Neural cell (in vitro differentiated cells): ENCODE measurements at regions not wholly inside any gene's neighbourhood (a gene's known extent, or its start where the extent isn't known, plus 50 kb on each side); places are given as distances from the start of the nearest gene placed in this dataset.

ENCODE experiments used
- H2AFZ ChIP-seq: fragments of 200-600, 300-800 bp; sonication (generic), shearing (Covaris generic); 2 replicates; pipeline ENCODE4 v1.6.0; 2014; ENCODE audit warnings: low read depth, mild to moderate bottlenecking, antibody characterized with exemption, low read length, moderate library complexity
- H3F3A ChIP-seq: fragments of 200-600 bp; shearing (Covaris generic); 2 replicates; pipeline ENCODE4 v1.6.1; 2016; ENCODE audit warnings: mild to moderate bottlenecking, moderate library complexity, mixed read lengths, antibody characterized with exemption, low read length; ENCODE audit not compliant: insufficient read depth, poor library complexity, severe bottlenecking
- H3K27ac ChIP-seq: fragments of 200-600, 300-800 bp; sonication (generic), shearing (Covaris generic); 2 replicates; pipeline ENCODE4 v1.5.1; 2014; ENCODE audit warnings: mild to moderate bottlenecking, low read length, moderate library complexity
- H3K27me3 ChIP-seq: fragments of 300-800, 200-600 bp; sonication (generic), shearing (Covaris generic); 2 replicates; pipeline ENCODE4 v1.6.0; 2014; ENCODE audit warnings: mild to moderate bottlenecking, low read depth, low read length, moderate library complexity; ENCODE audit not compliant: insufficient read depth
- H3K36me3 ChIP-seq: fragments of 300-800, 200-600 bp; sonication (generic), shearing (Covaris generic); 2 replicates; pipeline ENCODE4 v1.5.1; 2014; ENCODE audit warnings: mild to moderate bottlenecking, antibody characterized with exemption, low read length, moderate library complexity; ENCODE audit not compliant: insufficient read depth
- H3K4me2 ChIP-seq: fragments of 300-800, 200-600 bp; sonication (generic), shearing (Covaris generic); 2 replicates; pipeline ENCODE4 v1.6.0; 2014; ENCODE audit warnings: mild to moderate bottlenecking, low read length
- H3K4me3 ChIP-seq: fragments of 300-800, 200-600 bp; sonication (generic), shearing (Covaris generic); 2 replicates; pipeline ENCODE4 v1.5.1; 2014; ENCODE audit warnings: mild to moderate bottlenecking, low read length, moderate library complexity
- H3K79me2 ChIP-seq: fragments of 200-600 bp; shearing (Covaris generic); replicated peaks from 2 replicates; pipeline ENCODE4 v1.6.0; 2014; ENCODE audit warnings: mild to moderate bottlenecking, low read length, moderate library complexity; ENCODE audit not compliant: insufficient read depth
- H3K9ac ChIP-seq: fragments of 300-800, 200-600 bp; sonication (generic), shearing (Covaris generic); 2 replicates; pipeline ENCODE4 v1.6.1; 2016; ENCODE audit warnings: mild to moderate bottlenecking, low read length, mixed read lengths
- H3K9me2 ChIP-seq: fragments of 200-600 bp; shearing (Covaris generic); 2 replicates; pipeline ENCODE4 v1.6.1; 2016; ENCODE audit warnings: mild to moderate bottlenecking, low read length, mixed read lengths; ENCODE audit not compliant: insufficient read depth
- H3K9me3 ChIP-seq: fragments of 200-600, 300-800 bp; sonication (generic), shearing (Covaris generic); 2 replicates; pipeline ENCODE4 v1.6.1; 2016; ENCODE audit warnings: mild to moderate bottlenecking, mixed run types, low read length, moderate library complexity, mixed read lengths
- H4K20me1 ChIP-seq: fragments of 200-600 bp; shearing (Covaris generic); 2 replicates; pipeline ENCODE4 v1.6.1; 2016; ENCODE audit warnings: mild to moderate bottlenecking, mixed run types; ENCODE audit not compliant: insufficient read depth
- CTCF ChIP-seq: fragments of 450-650 bp; IDR thresholded peaks from 2 replicates; pipeline ENCODE4 v1.5.1; 2014; ENCODE audit warnings: antibody characterized with exemption, mild to moderate bottlenecking, moderate library complexity; ENCODE audit not compliant: poor library complexity, severe bottlenecking
- EP300 ChIP-seq: fragments of 450-650 bp; conservative IDR thresholded peaks from 2 replicates; pipeline ENCODE4 v1.6.1; 2014; ENCODE audit warnings: antibody characterized with exemption, mild to moderate bottlenecking, moderate library complexity; ENCODE audit not compliant: poor library complexity, severe bottlenecking
- EZH2 ChIP-seq: fragments of 200-600, 300-800 bp; shearing (Covaris generic), sonication (generic); IDR thresholded peaks from 2 replicates; pipeline ENCODE4 v1.6.1; 2014; ENCODE audit warnings: antibody characterized with exemption, low read length, borderline replicate concordance, mild to moderate bottlenecking; ENCODE audit not compliant: insufficient read depth, poor library complexity, severe bottlenecking
- MXI1 ChIP-seq: fragments of 450-650 bp; conservative IDR thresholded peaks from 2 replicates; pipeline ENCODE4 v1.6.1; 2014; ENCODE audit warnings: antibody characterized with exemption, mild to moderate bottlenecking; ENCODE audit not compliant: poor library complexity, severe bottlenecking
- POLR2AphosphoS5 ChIP-seq: IDR thresholded peaks from 2 replicates; pipeline ENCODE4 v1.6.1; 2012
- RAD21 ChIP-seq: fragments of 450-650 bp; conservative IDR thresholded peaks from 2 replicates; pipeline ENCODE4 v1.6.1; 2014; ENCODE audit warnings: antibody characterized with exemption, mild to moderate bottlenecking, moderate library complexity
- REST ChIP-seq: IDR thresholded peaks from 2 replicates; pipeline ENCODE4 v1.6.1; 2012; ENCODE audit warnings: borderline replicate concordance
- SMC3 ChIP-seq: fragments of 450-650 bp; conservative IDR thresholded peaks from 2 replicates; pipeline ENCODE4 v1.6.1; 2014; ENCODE audit warnings: antibody characterized with exemption, mild to moderate bottlenecking, moderate library complexity; ENCODE audit not compliant: poor library complexity
- TAF1 ChIP-seq: IDR thresholded peaks from 2 replicates; pipeline ENCODE4 v1.6.1; 2012; ENCODE audit warnings: low read depth

- H3K36me3 ChIP-seq = no peaks in the 10 kb centered on the region
- H4K20me1 ChIP-seq = no peaks in the 10 kb centered on the region
- no peaks in the 10 kb centered on the region for H3K9me2 ChIP-seq
- H3K4me3 ChIP-seq = no peak overlapping the region
- no peaks in the 10 kb centered on the region for H3F3A ChIP-seq
- no peaks in the 10 kb centered on the region for H3K27me3 ChIP-seq
- no peak overlapping the region for H3K9ac ChIP-seq
- no peaks in the 10 kb centered on the region for H3K79me2 ChIP-seq
- no peak overlapping the region for H3K4me2 ChIP-seq
- H3K9me3 ChIP-seq = no peaks in the 10 kb centered on the region
- no peak overlapping the region for H2AFZ ChIP-seq
- no peak for TF ChIP-seq SMC3
- TF ChIP-seq REST = no peak
- TF ChIP-seq EZH2 = no peak
- TF ChIP-seq CTCF = no peak
- no peak for TF ChIP-seq RAD21
- TF ChIP-seq EP300 = no peak
- TF ChIP-seq MXI1 = no peak
- no peak for TF ChIP-seq POLR2AphosphoS5
- TF ChIP-seq TAF1 = no peak
- no peak overlapping the region for H3K27ac ChIP-seq
Measured at GRCh38 chr9:14445946-14446345, 132.0 kb upstream of the NFIB start.

GRCh38 chr9:14442956-14443355, 129.0 kb upstream of the NFIB start:
- no peak overlapping the region for H2AFZ ChIP-seq
- H3F3A ChIP-seq = no peaks in the 10 kb centered on the region
- no peak overlapping the region for H3K9ac ChIP-seq
- TF ChIP-seq POLR2AphosphoS5 = no peak
- TF ChIP-seq EZH2 = no peak
- TF ChIP-seq SMC3 = no peak
- no peak for TF ChIP-seq REST
- no peak for TF ChIP-seq MXI1
- TF ChIP-seq TAF1 = no peak
- no peak for TF ChIP-seq CTCF
- TF ChIP-seq EP300 = no peak
- no peak for TF ChIP-seq RAD21
- no peak overlapping the region for H3K4me3 ChIP-seq
- no peak overlapping the region for H3K27ac ChIP-seq
- H3K36me3 ChIP-seq = no peaks in the 10 kb centered on the region
- no peak overlapping the region for H3K4me2 ChIP-seq
- H4K20me1 ChIP-seq = no peaks in the 10 kb centered on the region
- H3K9me2 ChIP-seq = no peaks in the 10 kb centered on the region
- no peaks in the 10 kb centered on the region for H3K27me3 ChIP-seq
- no peaks in the 10 kb centered on the region for H3K9me3 ChIP-seq
- H3K79me2 ChIP-seq = no peaks in the 10 kb centered on the region
